ENCODE measurements at regions not wholly inside any gene's neighbourhood (a gene's known extent, or its start where the extent isn't known, plus 50 kb on each side); places are given as distances from the start of the nearest gene placed in this dataset.

GRCh38 chr13:86585835-86586234 lies 786.6 kb upstream of the SLITRK6 start:
- TF ChIP-seq CTCF (IDR thresholded peaks at IDR 0.05; ENCODE audit: low read depth, low read length) (no peak), POLR2A (IDR thresholded peaks at IDR 0.05; ENCODE audit: extremely low read depth, insufficient read length) (no peak), MYC (IDR thresholded peaks at IDR 0.05; ENCODE audit: low read depth, low read length) (no peak), MAX (IDR thresholded peaks at IDR 0.05; ENCODE audit: low read depth, low read length) (no peak)
